AG04449 (cell line): ENCODE measurements at regions not wholly inside any gene's neighbourhood (a gene's known extent, or its start where the extent isn't known, plus 50 kb on each side); places are given as distances from the start of the nearest gene placed in this dataset.

ENCODE experiments used
- CTCF ChIA-PET: fragments of 350-600 bp; formaldehyde crosslinking; extraction: SDS; loops from one replicate; lab custom pipeline; 2021; ENCODE audit warnings: antibody characterized with exemption; lab: Yijun Ruan, JAX
- POLR2A ChIA-PET: fragments of 400-600, 350-600 bp; formaldehyde crosslinking; extraction: SDS; loops from one replicate; lab custom pipeline; 2020; ENCODE audit warnings: antibody characterized with exemption, inconsistent platforms; lab: Yijun Ruan, JAX
- DNase-seq: peaks from one replicate; pipeline ENCODE4 v3.0.0-alpha.2; 2010; ENCODE audit warnings: low read depth, low spot score
- H3K4me3 ChIP-seq: 2 replicates; pipeline ENCODE4 v1.5.1; 2011; ENCODE audit warnings: low read depth, mild to moderate bottlenecking, control low read depth, low read length
- CTCF ChIP-seq: IDR thresholded peaks from one replicate; pipeline ENCODE4 v1.5.1; 2011; ENCODE audit warnings: mild to moderate bottlenecking, moderate library complexity, low read length, control low read depth, inconsistent platforms; ENCODE audit not compliant: insufficient read depth; ENCODE audit errors: missing control alignments

DNA sequence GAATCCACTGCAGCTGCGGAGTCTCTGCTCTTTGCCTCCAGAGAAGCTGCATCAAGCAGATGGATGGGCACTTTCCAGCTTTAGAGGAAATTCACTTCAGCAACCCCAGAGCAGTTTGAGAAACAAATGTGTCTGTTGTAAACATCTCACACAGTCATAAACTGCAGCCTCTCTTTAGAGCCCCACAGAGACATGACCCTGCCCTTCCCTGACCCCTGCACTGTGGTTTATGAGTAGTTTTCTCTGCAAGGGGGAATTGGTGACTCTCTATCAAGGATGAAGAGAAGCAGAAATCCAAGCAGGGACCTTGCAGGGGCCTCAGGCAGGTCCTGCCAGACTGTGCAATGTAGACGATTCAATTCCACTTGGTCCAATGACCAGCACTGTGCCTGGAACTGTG lies 160.2 kb downstream of the SH2D4B start:
- no peak overlapping the region for H3K4me3 ChIP-seq
- DNase-seq: no peak
- CTCF ChIA-PET: no interaction called here
- POLR2A ChIA-PET: no interaction called here
- TF ChIP-seq CTCF: no peak

GRCh38 chr10:80699602-80700039 lies 161.9 kb downstream of the SH2D4B start:
- H3K4me3 ChIP-seq: no peak overlapping the region
- ChIA-PET CTCF (interaction anchor here (0.6 to 2.5 kb wide), 13 partner anchors 9 to 256 kb away, joined by 3 to 14 read pairs (median 5); no protein-coding TSS in a partner anchor), POLR2A (no interaction called here)
- TF ChIP-seq CTCF: peak; percentile 91
- DNase-seq: no peak

DNA sequence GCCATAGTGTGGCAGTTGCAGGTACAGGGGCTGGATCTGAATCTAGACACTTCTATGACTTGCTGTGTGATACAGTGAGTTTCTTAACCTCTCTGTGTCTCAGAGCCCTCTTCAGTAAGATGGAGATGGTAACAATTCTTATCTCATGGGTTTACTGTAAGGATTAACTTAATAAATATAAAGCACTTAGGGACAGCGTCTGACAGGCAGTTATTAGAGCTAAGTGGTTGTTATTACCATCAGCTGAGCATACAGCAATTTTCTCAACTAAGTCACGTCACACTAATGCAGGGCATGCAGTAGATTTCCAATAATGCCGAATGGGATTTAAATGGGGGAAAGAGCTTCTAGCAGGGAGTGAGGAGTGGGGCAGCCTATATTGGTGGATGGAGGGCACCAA lies 162.6 kb downstream of the SH2D4B start:
- DNase-seq: no peak
- ChIA-PET CTCF (interaction anchor here (1.2 to 2.5 kb wide), 10 partner anchors 10 to 255 kb away, joined by 3 to 14 read pairs (median 8); no protein-coding TSS in a partner anchor), POLR2A (no interaction called here)
- no peak overlapping the region for H3K4me3 ChIP-seq
- no peak for TF ChIP-seq CTCF

DNA sequence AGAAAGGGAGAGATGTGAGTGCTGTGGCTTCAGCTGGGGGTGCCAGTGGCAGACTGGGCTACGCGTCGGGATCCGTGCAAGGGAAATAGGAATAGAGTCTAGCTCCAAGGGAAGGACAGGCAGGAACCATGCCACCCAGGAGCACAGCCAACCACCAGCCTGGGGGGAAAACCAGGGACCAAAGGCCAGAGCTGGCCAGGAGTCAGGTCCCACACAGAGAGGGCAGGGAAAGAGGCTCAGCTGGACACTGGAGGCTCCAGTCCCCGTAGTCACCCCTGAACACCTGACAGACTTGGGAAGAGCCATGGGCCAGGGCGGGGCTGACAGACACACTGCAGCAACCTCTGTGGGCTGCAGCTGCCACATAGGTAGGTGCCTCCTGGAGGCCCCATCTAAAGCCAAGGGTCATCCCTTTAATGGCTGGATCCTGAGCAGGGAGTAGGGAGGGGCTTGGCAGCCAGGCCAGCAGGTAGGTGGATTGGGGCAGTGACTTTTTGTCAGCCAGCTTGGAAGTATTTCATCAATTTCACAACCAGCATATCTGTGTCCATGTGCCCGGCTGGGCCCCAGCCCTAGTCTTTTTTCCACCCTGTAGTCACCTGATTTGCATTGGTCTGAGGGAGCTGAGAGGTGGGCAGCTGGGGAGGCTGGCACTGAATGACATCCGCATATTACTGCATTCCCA lies 163.2 kb downstream of the SH2D4B start:
- TF ChIP-seq CTCF: no peak
- ChIA-PET POLR2A (no interaction called here), CTCF (interaction anchor here (1.6 to 2.5 kb wide), 6 partner anchors 10 to 256 kb away, joined by 5 to 14 read pairs (median 11); no protein-coding TSS in a partner anchor)
- H3K4me3 ChIP-seq: no peak overlapping the region
- DNase-seq: no peak

DNA sequence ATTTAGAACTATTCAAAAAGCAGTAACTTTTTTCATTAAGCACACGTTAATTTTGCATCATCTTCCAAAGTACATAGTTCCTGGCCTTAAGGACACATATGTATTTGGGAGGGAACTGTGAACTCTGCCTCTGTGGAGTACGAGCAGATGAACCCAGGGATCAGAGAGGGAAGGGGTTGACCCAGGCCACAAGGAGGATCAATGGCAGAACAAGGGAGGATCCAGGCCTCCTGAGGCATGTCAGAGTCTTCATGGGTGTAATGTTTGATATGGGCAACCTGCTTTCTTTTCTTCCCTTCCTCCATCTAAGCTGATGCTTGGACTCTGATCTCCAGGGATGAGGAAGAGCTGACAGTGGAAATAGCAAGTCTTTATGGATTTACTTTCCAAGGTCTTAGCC lies 164.0 kb downstream of the SH2D4B start:
- ChIA-PET CTCF (interaction anchor here (1.8 to 2.3 kb wide), 2 partner anchors 12 to 14 kb away, joined by 5 to 6 read pairs; no protein-coding TSS in a partner anchor), POLR2A (no interaction called here)
- no peak for DNase-seq
- no peak for TF ChIP-seq CTCF
- H3K4me3 ChIP-seq: no peak overlapping the region

DNA sequence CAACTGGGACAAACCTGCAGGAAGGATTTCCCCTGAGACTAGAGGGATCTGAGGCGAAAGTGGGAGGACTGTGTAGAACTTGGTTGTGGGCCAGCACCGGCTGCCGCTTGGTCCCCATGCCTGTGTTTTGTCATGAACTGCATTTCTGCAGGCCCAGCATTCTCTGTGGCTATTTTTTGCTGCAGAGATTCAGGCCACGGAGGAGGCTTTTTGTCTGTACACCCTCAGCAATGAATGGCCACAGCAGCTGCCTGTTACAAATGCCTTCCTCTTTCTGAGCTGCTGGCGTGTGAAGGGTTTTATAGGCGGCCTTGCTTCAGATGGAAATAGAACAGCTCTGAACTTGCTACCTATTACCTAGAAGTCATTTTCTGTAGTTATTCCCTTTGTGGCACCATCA lies 164.4 kb downstream of the SH2D4B start:
- ChIA-PET CTCF (interaction anchor here (1.8 to 2.3 kb wide), 2 partner anchors 11 to 14 kb away, joined by 5 to 6 read pairs; no protein-coding TSS in a partner anchor), POLR2A (no interaction called here)
- H3K4me3 ChIP-seq: no peak overlapping the region
- TF ChIP-seq CTCF: no peak
- no peak for DNase-seq
